ENCODE measurements at regions not wholly inside any gene's neighbourhood (a gene's known extent, or its start where the extent isn't known, plus 50 kb on each side); places are given as distances from the start of the nearest gene placed in this dataset.
A peak's percentile ranks its signal among the peaks of the same experiment; 100 is the strongest.

- DNase-seq (ENCODE audit: insufficient read length, low spot score) (no peak), FAIRE-seq (no peak)
- no peak for TF ChIP-seq POLR2A (IDR thresholded peaks at IDR 0.05; ENCODE audit: low read depth, low read length)
Observed at GRCh38 chr17:73989671-73990070, 213.8 kb upstream of the RPL38 start.

GRCh38 chr17:73990290-73990689 lies 213.2 kb upstream of the RPL38 start:
- no peak for FAIRE-seq

GRCh38 chr17:73991260-73991659 lies 212.2 kb upstream of the RPL38 start:
- FAIRE-seq (no peak), DNase-seq (ENCODE audit: insufficient read length, low spot score) (no peak)

More at GRCh38 chr17:73990290-73990689, 213.2 kb upstream of the RPL38 start:
- DNase-seq (ENCODE audit: insufficient read length, low spot score), result no peak
- TF ChIP-seq POLR2A (IDR thresholded peaks at IDR 0.05; ENCODE audit: low read depth, low read length), result no peak

GRCh38 chr17:73994946-73995345 lies 208.5 kb upstream of the RPL38 start:
- FAIRE-seq (no peak), DNase-seq (ENCODE audit: insufficient read length, low spot score) (no peak)
- no peak for TF ChIP-seq POLR2A (IDR thresholded peaks at IDR 0.05; ENCODE audit: low read depth, low read length)

More at GRCh38 chr17:73991260-73991659, 212.2 kb upstream of the RPL38 start:
- no peak for TF ChIP-seq POLR2A (IDR thresholded peaks at IDR 0.05; ENCODE audit: low read depth, low read length)

- DNase-seq (ENCODE audit: insufficient read length, low spot score) (no peak), FAIRE-seq (no peak)
- TF ChIP-seq POLR2A (IDR thresholded peaks at IDR 0.05; ENCODE audit: low read depth, low read length), result no peak
Observed at GRCh38 chr17:73997059-73997458, 206.4 kb upstream of the RPL38 start.

GRCh38 chr17:73998249-73998648 lies 205.2 kb upstream of the RPL38 start:
- no peak for FAIRE-seq
- no peak for DNase-seq (ENCODE audit: insufficient read length, low spot score)
- TF ChIP-seq POLR2A (IDR thresholded peaks at IDR 0.05; ENCODE audit: low read depth, low read length), result no peak

- DNase-seq (ENCODE audit: insufficient read length, low spot score) (peak; percentile 78), FAIRE-seq (no peak)
- TF ChIP-seq POLR2A (IDR thresholded peaks at IDR 0.05; ENCODE audit: low read depth, low read length), result no peak
Observed at GRCh38 chr17:73998653-73999645, 204.5 kb upstream of the RPL38 start.

- FAIRE-seq (no peak), DNase-seq (ENCODE audit: insufficient read length, low spot score) (no peak)
- TF ChIP-seq POLR2A (IDR thresholded peaks at IDR 0.05; ENCODE audit: low read depth, low read length), result no peak
Observed at GRCh38 chr17:74001145-74001544, 202.3 kb upstream of the RPL38 start.

GRCh38 chr17:74002241-74002640 lies 201.2 kb upstream of the RPL38 start:
- TF ChIP-seq POLR2A (IDR thresholded peaks at IDR 0.05; ENCODE audit: low read depth, low read length), result no peak
- FAIRE-seq (no peak), DNase-seq (ENCODE audit: insufficient read length, low spot score) (no peak)

GRCh38 chr17:74004056-74004455 lies 199.4 kb upstream of the RPL38 start:
- FAIRE-seq (no peak), DNase-seq (ENCODE audit: insufficient read length, low spot score) (no peak)
- TF ChIP-seq POLR2A (IDR thresholded peaks at IDR 0.05; ENCODE audit: low read depth, low read length), result no peak

- no peak for DNase-seq (ENCODE audit: insufficient read length, low spot score)
- no peak for FAIRE-seq
- TF ChIP-seq POLR2A (IDR thresholded peaks at IDR 0.05; ENCODE audit: low read depth, low read length), result no peak
Observed at GRCh38 chr17:74005790-74006189, 197.7 kb upstream of the RPL38 start.

- FAIRE-seq, result no peak
- TF ChIP-seq POLR2A (IDR thresholded peaks at IDR 0.05; ENCODE audit: low read depth, low read length), result no peak
- no peak for DNase-seq (ENCODE audit: insufficient read length, low spot score)
Observed at GRCh38 chr17:74006371-74006770, 197.1 kb upstream of the RPL38 start.

- peak; percentile 24 for DNase-seq (ENCODE audit: insufficient read length, low spot score)
- no peak for TF ChIP-seq POLR2A (IDR thresholded peaks at IDR 0.05; ENCODE audit: low read depth, low read length)
- FAIRE-seq, result no peak
Observed at GRCh38 chr17:74008196-74008595, 195.3 kb upstream of the RPL38 start.

GRCh38 chr17:74009056-74009625 lies 194.3 kb upstream of the RPL38 start:
- TF ChIP-seq POLR2A (IDR thresholded peaks at IDR 0.05; ENCODE audit: low read depth, low read length), result no peak
- DNase-seq (ENCODE audit: insufficient read length, low spot score) (no peak), FAIRE-seq (no peak)

GRCh38 chr17:74010903-74011302 lies 192.6 kb upstream of the RPL38 start:
- TF ChIP-seq POLR2A (IDR thresholded peaks at IDR 0.05; ENCODE audit: low read depth, low read length), result no peak
- DNase-seq (ENCODE audit: insufficient read length, low spot score) (no peak), FAIRE-seq (no peak)
